Stimulated activated CD8-positive, alpha-beta memory T cell treated with anti-CD3 and anti-CD28 coated beads, Interleukin-7, amount 100 ng/mL, for 4 hours (primary cell): ENCODE measurements at regions not wholly inside any gene's neighbourhood (a gene's known extent, or its start where the extent isn't known, plus 50 kb on each side); places are given as distances from the start of the nearest gene placed in this dataset.
"Not testable (repeated sequence)": the region's sequence is repeated elsewhere in the genome, so short reads cannot be mapped to it uniquely, and the experiment has no call there.

Experiments used
- DNase-seq, 2 donors: peaks; one replicate each; pipeline ENCODE4 v3.0.0-alpha.2; 2020; ENCODE audit warnings: low read depth in 2 of 2

DNA sequence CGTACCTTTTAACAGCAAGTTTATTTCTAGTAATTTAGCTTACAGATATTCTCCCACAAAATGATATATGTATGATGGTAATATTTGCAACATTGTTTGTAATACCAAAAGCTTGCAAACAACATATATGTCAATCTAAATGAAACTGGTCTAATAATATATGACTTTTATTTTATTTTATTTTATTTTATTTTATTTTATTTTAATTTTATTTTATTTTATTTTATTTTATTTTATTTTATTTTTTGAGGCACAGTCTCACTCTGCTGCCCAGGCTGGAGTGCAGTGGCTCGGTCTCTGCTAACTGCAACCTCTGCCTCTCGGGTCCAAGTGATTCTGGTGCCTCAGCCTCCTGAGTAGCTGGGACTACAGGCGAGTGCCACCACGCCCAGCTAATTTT, 94.6 kb upstream of the ABCA1 start:
- not testable (repeated sequence) for DNase-seq

DNA sequence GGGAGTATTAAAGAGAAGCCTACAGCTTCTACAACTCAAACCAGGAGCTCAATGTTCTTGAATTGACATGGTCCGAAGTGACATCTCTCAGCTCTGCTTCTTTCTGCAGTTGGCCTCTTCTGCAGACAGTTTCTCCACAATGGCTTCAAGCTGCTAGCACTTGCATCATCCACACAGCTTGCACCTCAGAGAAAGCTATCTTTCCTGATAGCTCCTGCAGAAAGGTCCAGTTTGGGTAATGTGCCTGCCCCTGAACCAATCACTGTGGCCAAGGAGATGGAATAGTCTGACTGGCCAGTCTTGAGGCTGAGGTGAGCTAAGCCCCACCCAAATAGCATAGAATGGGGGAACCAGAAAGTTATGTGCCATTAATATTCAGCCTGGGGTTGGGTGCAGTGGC, 95.8 kb upstream of the ABCA1 start:
- no peak for DNase-seq

DNA sequence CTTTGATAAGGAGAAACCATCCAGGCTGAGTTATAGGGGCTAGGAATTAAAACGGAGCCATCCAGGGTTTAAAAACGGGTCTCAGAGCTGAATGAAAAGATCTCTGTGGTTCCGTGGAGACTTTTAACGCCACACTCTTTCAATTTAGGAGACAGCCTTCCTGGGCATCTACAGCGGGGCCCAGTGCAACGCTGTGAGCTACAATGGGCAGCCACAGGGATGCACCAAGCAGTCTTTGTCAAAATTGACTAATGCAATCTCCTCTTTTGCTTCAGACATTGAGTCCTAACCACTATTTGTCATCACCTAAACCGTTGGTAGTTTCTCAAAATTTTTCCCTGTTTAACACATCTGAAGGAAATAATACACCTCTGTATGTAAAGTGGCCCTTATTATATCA, 96.6 kb upstream of the ABCA1 start:
- DNase-seq, result no peak

DNA sequence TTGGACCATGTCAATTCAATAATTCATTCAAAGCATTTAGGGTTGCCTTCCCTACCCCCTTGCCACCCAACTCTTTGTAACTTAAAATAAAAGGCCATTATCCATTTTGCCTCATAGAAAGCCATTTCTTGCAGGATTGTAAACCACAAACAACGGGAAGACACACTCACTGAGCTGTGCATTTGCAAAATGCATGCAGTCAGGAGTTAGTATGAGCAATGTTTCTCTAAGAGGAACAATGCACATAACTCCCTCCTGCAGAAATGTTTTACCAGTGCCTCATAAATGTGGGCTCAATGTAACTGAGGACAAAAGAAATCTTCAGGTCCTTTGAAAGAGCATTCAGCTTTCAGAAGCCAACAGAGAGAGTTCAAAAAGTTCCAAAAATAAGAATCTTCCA, 98.5 kb upstream of the ABCA1 start:
- DNase-seq, result no peak

GRCh38 chr9:105027084-105027483, 99.1 kb upstream of the ABCA1 start:
- DNase-seq, result no peak

DNA sequence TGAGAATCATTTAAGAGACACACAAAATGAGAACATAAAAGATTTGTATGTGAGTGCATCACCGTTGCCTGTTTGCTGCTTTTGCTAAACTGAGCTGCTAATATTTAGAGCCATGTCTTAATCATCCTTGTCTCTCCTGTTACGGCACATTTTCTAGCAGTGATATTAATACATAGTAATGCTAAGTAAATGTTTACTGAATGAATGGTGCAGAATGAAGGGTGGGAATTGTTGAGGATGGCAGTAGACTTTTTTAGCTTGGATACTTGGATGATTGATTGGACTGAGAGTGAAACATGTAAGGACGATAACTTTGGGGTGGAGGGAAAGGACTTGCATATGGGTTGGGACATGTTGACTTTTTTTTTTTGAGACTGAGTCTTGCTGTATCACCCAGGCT, 102.3 kb upstream of the ABCA1 start:
- no peak for DNase-seq

- no peak for DNase-seq
Observed at GRCh38 chr9:105037139-105037538, 109.2 kb upstream of the ABCA1 start.

- no peak for DNase-seq
Observed at GRCh38 chr9:105038051-105038450, 110.1 kb upstream of the ABCA1 start.

- no peak for DNase-seq
Observed at GRCh38 chr9:105039175-105039799, 111.3 kb upstream of the ABCA1 start.

DNA sequence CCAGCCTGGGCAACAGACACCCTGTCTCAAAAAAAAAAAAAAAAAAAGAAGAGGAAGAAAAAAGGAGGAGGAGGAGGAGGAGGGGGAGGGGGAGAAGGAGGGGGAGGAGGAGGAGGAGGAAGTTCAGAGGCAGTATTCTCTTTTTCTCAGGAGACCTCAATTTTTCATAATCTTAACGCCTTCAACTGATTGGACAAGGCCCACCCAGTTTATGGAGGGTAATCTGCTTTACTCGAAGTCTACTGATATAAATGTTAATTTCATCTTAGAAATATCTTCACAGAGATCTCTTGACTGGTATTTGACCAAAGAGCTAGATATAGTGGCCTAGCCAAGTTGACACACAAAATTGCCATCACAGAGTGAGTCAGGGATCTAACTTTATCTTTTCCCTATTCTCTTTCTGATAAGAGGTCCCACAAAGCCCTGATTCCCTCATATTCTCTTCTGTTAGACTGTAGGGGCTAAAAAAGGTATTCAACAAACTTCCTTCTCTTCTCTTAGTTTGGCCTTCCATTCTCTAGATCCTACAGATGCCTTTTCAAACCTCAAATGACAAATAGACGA, 115.5 kb upstream of the ABCA1 start:
- DNase-seq, result no peak

DNA sequence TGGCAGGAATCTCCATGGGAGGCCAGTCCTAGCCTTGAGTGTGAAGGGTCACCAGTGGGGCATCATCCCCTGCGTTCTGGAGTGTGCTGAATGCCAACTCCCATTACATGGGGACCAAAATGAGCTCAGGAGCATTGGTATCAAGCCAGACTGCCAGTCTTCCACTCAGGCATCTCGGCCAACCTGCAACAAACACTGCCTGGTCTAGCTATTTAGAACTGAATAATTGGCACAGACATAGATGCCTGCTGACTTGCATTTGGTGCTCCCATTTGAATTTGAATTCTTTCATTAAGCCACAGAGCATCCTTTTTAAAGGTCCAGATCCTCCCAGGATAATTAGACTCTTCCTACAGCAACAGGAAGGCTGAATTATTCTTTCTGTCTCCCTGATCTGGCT, 116.6 kb upstream of the ABCA1 start:
- no peak for DNase-seq

GRCh38 chr9:105046907-105047741, 119.2 kb upstream of the ABCA1 start:
- DNase-seq, result no peak

DNA sequence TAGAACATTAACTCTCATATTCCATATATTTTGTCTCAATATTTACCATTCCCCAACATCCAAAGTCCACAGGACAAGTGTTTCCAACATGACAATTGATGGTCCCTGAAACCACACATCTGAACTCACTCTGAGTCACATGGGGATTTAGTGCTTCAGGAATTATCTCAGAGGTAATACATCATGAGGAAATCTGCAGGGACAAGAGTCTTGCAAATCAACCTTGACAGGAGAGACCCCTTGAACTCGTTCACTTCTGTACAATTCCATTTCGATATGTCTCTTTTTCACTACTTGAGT, 119.7 kb upstream of the ABCA1 start:
- DNase-seq, result no peak

- no peak for DNase-seq
Observed at GRCh38 chr9:105048331-105048730, 120.4 kb upstream of the ABCA1 start.

GRCh38 chr9:105050296-105050695, 122.3 kb upstream of the ABCA1 start:
- DNase-seq, result no peak

DNA sequence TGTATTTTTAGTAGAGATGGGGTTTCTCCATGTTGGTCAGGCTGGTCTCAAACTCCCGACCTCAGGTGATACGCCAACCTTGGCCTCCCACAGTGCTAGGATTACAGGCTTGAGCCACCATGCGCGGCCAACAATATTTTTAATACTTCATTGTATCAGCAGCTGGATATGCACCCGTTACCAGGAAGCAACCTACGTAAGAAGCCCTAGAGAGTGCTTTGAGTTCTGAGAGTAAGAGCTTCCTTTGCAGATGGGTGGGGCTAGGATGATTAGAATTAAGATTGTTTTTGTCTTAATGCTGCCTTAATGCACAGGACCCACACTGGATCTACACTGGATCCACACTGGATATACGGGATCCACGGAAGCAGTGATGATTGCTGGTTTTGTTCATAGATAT, 123.9 kb upstream of the ABCA1 start:
- DNase-seq, result no peak

- DNase-seq, result no peak
Observed at GRCh38 chr9:105052346-105052745, 124.4 kb upstream of the ABCA1 start.

DNA sequence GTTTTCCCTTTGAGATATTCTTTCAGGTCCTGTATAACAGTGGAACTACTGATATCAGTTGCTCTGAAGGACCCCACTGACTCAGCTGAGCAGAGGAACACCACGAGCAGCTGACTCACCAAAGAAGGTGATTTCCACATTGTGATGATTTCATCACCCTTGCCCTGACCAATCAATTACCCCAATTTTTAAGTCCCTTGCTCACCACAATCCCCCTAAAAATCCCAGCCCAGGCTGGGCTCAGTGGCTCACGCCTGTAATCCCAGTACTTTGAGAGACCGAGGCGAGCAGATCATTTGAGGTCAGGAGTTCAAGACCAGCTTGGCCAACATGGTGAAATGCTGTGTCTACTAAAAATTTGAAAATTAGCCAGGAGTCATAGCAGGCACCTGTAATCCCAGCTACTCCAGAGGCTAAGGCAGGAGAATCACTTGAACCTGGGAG, 125.3 kb upstream of the ABCA1 start:
- peak; percentile 5 to 6 for DNase-seq

- no peak for DNase-seq
Observed at GRCh38 chr9:105054491-105054890, 126.5 kb upstream of the ABCA1 start.

- DNase-seq, result no peak
Observed at GRCh38 chr9:105055917-105056316, 128.0 kb upstream of the ABCA1 start.

DNA sequence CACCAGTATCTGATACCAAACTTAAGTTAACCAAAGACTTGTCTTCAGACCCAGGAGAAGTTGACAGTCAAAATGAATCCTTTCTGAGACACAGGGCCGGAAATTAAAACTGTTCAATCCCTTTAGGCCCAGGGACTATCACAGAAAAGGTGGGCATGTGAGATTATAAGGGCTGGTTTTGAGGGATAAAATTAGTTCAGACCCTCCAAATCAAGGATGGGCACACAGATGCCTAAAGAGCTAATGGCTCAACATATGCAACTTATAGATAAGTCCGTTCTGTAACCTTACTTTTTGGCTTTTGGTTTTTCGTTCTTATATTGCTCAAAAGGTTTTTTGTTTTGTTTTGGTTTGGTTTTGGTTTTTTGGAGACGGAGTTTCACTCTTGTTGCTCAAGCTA, 129.6 kb upstream of the ABCA1 start:
- no peak for DNase-seq

- DNase-seq, result no peak
Observed at GRCh38 chr9:105059252-105059651, 131.3 kb upstream of the ABCA1 start.

GRCh38 chr9:105062222-105062855, 134.4 kb upstream of the ABCA1 start:
- no peak for DNase-seq
